AG08396 (cell line): ENCODE measurements at regions not wholly inside any gene's neighbourhood (a gene's known extent, or its start where the extent isn't known, plus 50 kb on each side); places are given as distances from the start of the nearest gene placed in this dataset.
"Not testable (repeated sequence)": the region's sequence is repeated elsewhere in the genome, so short reads cannot be mapped to it uniquely, and the experiment has no call there.

Experiments
- DNase-seq: peaks from one replicate; pipeline ENCODE4 v3.0.0; 2012; ENCODE audit warnings: low spot score, mixed read lengths

- DNase-seq: no peak
These were observed 260.5 kb downstream of the NXPE2 start for GRCh38 chr11:114938799-114939198.

- no peak for DNase-seq
These were observed 263.9 kb downstream of the NXPE2 start for GRCh38 chr11:114942207-114942606.

- DNase-seq: no peak
These were observed 271.5 kb downstream of the NXPE2 start for GRCh38 chr11:114949614-114950351.

- no peak for DNase-seq
These were observed 274.7 kb downstream of the NXPE2 start for GRCh38 chr11:114953039-114953438.

GRCh38 chr11:114955923-114956322 lies 277.6 kb downstream of the NXPE2 start:
- no peak for DNase-seq

- DNase-seq: no peak
These were observed 278.2 kb downstream of the NXPE2 start for GRCh38 chr11:114956566-114956965.

- DNase-seq: no peak
These were observed 281.7 kb downstream of the NXPE2 start for GRCh38 chr11:114959953-114960505.

GRCh38 chr11:114960819-114961218 lies 282.5 kb downstream of the NXPE2 start:
- DNase-seq: not testable (repeated sequence)

- DNase-seq: no peak
These were observed 286.4 kb downstream of the NXPE2 start for GRCh38 chr11:114964676-114965214.

- no peak for DNase-seq
These were observed 292.8 kb downstream of the NXPE2 start for GRCh38 chr11:114970927-114971645.

- no peak for DNase-seq
These were observed 293.8 kb downstream of the NXPE2 start for GRCh38 chr11:114972105-114972504.

GRCh38 chr11:114977651-114978050 lies 299.3 kb downstream of the NXPE2 start:
- DNase-seq: no peak

- no peak for DNase-seq
These were observed 303.8 kb downstream of the NXPE2 start for GRCh38 chr11:114982141-114982540.

- DNase-seq: no peak
These were observed 306.4 kb downstream of the NXPE2 start for GRCh38 chr11:114984611-114985163.

GRCh38 chr11:114986365-114986764 lies 308.0 kb downstream of the NXPE2 start:
- DNase-seq: no peak

- DNase-seq: no peak
These were observed 308.9 kb downstream of the NXPE2 start for GRCh38 chr11:114987186-114987760.

GRCh38 chr11:114988644-114989043 lies 310.3 kb downstream of the NXPE2 start:
- no peak for DNase-seq

GRCh38 chr11:114989536-114989935 lies 311.2 kb downstream of the NXPE2 start:
- DNase-seq: no peak

- no peak for DNase-seq
These were observed 327.3 kb downstream of the NXPE2 start for GRCh38 chr11:115005663-115006062.

GRCh38 chr11:115007851-115008250 lies 329.5 kb downstream of the NXPE2 start:
- DNase-seq: no peak

GRCh38 chr11:115008799-115009198 lies 330.5 kb downstream of the NXPE2 start:
- DNase-seq: no peak

GRCh38 chr11:115017529-115017928 lies 339.2 kb downstream of the NXPE2 start:
- DNase-seq: no peak
